HL-60 (cell line): ENCODE measurements at regions not wholly inside any gene's neighbourhood (a gene's known extent, or its start where the extent isn't known, plus 50 kb on each side); places are given as distances from the start of the nearest gene placed in this dataset.

Source experiments
- DNase-seq, 2 experiments: peaks; one replicate each; pipeline ENCODE4 v3.0.0-alpha.2; 2010 to 2020; ENCODE audit warnings: low read depth in 1 of 2, low spot score in 1 of 2
- H3K27ac ChIP-seq: fragments of 250-450 bp; sonication (Bioruptor Pico); replicated peaks from 2 replicates; pipeline ENCODE4 v1.5.1; 2020; ENCODE audit warnings: mild to moderate bottlenecking, moderate library complexity
- H3K27me3 ChIP-seq: fragments of 250-450 bp; sonication (Bioruptor Pico); 2 replicates; pipeline ENCODE4 v1.5.1; 2021; ENCODE audit warnings: mild to moderate bottlenecking, moderate library complexity; ENCODE audit not compliant: insufficient read depth, poor library complexity, severe bottlenecking
- H3K4me3 ChIP-seq: replicated peaks from 2 replicates; pipeline ENCODE4 v1.5.1; 2011; ENCODE audit warnings: mild to moderate bottlenecking, control low read depth, low read length; ENCODE audit not compliant: insufficient read depth
- GABPA ChIP-seq: IDR thresholded peaks from 2 replicates; pipeline ENCODE4 v1.6.1; 2012; ENCODE audit warnings: low read depth
- POLR2AphosphoS5 ChIP-seq: IDR thresholded peaks from 2 replicates; pipeline ENCODE4 v1.6.1; 2012; ENCODE audit warnings: low read depth
- SPI1 ChIP-seq: IDR thresholded peaks from 2 replicates; pipeline ENCODE4 v1.6.1; 2012; ENCODE audit warnings: low read depth, mild to moderate bottlenecking, borderline replicate concordance
- TF ChIP-seq, protein P1 (sequence below): IDR thresholded peaks from 2 replicates; pipeline ENCODE4 v1.6.1; 2012; ENCODE audit warnings: low read depth; ENCODE audit not compliant: insufficient replicate concordance
- TF ChIP-seq, protein P2 (sequence below): IDR thresholded peaks from one replicate; pipeline ENCODE4 v1.5.1; 2011; ENCODE audit warnings: low read length, control low read depth, inconsistent platforms; ENCODE audit not compliant: insufficient read depth

DNA sequence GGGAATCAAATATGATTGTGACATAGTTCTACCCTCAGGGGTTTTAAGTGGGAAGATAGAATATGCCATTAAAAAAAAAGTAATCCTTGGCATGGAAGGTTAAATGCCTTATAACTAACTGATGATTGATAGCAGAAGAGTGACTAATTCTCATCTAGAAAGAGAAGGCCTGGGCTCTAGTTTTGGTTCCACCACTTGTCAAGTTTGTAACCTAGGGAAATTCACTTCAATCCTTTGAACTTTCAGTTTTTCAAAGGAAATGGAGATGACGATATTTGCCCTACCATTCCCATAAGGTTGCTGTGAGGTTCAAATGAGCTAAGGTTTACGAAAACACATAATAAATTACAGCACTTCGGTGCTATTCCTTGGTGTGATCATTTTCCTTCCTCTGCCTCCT, 88.5 kb downstream of the GPR88 start:
- TF ChIP-seq GABPA: no peak
- no peak for TF ChIP-seq POLR2AphosphoS5
- TF ChIP-seq, protein P1, sequence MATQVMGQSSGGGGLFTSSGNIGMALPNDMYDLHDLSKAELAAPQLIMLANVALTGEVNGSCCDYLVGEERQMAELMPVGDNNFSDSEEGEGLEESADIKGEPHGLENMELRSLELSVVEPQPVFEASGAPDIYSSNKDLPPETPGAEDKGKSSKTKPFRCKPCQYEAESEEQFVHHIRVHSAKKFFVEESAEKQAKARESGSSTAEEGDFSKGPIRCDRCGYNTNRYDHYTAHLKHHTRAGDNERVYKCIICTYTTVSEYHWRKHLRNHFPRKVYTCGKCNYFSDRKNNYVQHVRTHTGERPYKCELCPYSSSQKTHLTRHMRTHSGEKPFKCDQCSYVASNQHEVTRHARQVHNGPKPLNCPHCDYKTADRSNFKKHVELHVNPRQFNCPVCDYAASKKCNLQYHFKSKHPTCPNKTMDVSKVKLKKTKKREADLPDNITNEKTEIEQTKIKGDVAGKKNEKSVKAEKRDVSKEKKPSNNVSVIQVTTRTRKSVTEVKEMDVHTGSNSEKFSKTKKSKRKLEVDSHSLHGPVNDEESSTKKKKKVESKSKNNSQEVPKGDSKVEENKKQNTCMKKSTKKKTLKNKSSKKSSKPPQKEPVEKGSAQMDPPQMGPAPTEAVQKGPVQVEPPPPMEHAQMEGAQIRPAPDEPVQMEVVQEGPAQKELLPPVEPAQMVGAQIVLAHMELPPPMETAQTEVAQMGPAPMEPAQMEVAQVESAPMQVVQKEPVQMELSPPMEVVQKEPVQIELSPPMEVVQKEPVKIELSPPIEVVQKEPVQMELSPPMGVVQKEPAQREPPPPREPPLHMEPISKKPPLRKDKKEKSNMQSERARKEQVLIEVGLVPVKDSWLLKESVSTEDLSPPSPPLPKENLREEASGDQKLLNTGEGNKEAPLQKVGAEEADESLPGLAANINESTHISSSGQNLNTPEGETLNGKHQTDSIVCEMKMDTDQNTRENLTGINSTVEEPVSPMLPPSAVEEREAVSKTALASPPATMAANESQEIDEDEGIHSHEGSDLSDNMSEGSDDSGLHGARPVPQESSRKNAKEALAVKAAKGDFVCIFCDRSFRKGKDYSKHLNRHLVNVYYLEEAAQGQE: no peak
- TF ChIP-seq, protein P2, sequence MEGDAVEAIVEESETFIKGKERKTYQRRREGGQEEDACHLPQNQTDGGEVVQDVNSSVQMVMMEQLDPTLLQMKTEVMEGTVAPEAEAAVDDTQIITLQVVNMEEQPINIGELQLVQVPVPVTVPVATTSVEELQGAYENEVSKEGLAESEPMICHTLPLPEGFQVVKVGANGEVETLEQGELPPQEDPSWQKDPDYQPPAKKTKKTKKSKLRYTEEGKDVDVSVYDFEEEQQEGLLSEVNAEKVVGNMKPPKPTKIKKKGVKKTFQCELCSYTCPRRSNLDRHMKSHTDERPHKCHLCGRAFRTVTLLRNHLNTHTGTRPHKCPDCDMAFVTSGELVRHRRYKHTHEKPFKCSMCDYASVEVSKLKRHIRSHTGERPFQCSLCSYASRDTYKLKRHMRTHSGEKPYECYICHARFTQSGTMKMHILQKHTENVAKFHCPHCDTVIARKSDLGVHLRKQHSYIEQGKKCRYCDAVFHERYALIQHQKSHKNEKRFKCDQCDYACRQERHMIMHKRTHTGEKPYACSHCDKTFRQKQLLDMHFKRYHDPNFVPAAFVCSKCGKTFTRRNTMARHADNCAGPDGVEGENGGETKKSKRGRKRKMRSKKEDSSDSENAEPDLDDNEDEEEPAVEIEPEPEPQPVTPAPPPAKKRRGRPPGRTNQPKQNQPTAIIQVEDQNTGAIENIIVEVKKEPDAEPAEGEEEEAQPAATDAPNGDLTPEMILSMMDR: no peak
- no peak for TF ChIP-seq SPI1
- Histone ChIP-seq H3K4me3 (no peak overlapping the region), H3K27me3 (no peaks in the 10 kb centered on the region), H3K27ac (peak overlapping the region; percentile 12)
- DNase-seq: no peak

DNA sequence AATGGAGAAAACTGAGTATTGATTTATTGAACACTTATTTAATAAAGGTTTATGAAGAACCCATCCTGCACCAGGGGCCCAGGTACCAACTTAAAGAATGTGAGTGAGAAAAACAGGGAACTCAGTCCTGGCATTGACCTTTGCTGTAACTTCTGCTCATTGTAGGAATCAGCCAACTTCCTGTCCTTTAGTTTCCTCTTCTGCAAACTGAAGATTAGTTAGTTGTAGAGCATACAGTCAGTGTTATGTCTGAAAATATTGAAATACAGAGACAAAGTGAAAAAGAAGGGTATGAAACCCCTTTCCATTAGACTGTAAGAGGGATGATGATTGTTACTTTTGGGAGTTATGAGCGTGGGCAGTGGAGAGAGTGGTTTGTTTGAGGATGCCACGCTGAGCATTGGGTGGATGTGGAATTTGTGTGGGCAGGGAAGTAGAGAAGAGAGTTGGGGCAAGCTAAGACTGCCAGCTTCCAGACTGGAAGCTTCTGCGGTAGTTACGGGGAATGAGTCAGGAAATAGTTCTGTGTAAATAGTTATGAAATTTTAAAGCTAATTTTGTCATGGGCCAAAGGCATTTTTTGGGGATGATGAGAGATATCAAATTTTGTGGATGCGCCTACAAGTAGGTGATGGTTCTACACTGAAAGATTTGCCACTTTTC, 89.2 kb downstream of the GPR88 start:
- Histone ChIP-seq H3K27me3 (no peaks in the 10 kb centered on the region), H3K4me3 (no peak overlapping the region), H3K27ac (peak overlapping the region; percentile 32)
- TF ChIP-seq, protein P2: no peak
- TF ChIP-seq SPI1: peak; percentile 75; the same call in 1 of the 2 replicates
- peak in 1 of 2 experiments; percentile 33 for DNase-seq

DNA sequence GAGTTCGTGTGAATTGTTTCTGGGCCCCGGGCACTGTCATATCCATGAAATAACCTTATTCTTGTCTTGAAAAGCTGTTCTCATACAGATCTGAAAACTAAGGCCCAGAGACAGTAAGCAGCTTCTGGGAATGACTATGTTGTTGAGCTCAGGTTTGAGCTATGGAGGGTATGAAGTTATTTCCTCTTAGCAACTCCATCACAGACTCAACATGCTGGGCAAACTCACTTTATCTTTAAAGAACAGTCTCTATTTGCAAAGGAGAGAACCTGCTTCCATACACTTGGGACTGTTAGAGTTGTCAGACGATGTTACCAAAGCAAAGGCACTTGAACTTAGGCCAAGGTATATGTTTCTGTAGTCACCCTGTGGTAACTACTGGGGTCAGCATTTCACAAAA, 90.0 kb downstream of the GPR88 start:
- no peak for DNase-seq
- TF ChIP-seq, protein P1: no peak
- no peak for TF ChIP-seq GABPA
- TF ChIP-seq, protein P2: no peak
- no peak for TF ChIP-seq POLR2AphosphoS5
- Histone ChIP-seq H3K27me3 (no peaks in the 10 kb centered on the region), H3K4me3 (no peak overlapping the region), H3K27ac (no peak overlapping the region; the same call in 1 of the 2 replicates)

DNA sequence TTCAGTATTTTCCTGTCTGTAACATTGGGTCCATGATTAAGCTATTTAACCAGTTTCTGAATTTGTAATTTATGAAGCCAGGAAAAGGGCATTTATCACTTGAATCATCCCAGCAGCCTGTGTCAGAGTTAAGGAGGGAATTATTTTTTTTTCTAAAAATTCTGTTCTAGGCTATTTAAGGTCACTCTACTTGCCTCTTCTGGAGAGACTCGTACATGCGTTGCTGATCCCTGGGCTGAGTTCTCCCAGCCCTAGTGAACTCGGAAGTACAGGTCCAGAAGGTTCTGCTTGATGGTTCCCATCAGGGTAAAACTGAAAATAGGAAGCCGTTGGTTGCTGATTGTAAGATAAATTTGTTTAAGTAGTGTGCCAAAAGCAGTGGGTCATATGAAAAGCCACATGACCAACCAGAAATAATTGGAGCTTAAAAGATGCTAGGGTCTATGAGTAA, 90.7 kb downstream of the GPR88 start:
- TF ChIP-seq SPI1: no peak
- TF ChIP-seq, protein P2: no peak
- no peak for TF ChIP-seq POLR2AphosphoS5
- TF ChIP-seq, protein P1: no peak
- DNase-seq: no peak
- Histone ChIP-seq H3K27ac (no peak overlapping the region), H3K27me3 (no peaks in the 10 kb centered on the region), H3K4me3 (no peak overlapping the region)
